Thyroid gland (tissue), 4 donors: ENCODE measurements at regions not wholly inside any gene's neighbourhood (a gene's known extent, or its start where the extent isn't known, plus 50 kb on each side); places are given as distances from the start of the nearest gene placed in this dataset.

Experiments
- CTCF ChIP-seq, 6 experiments: fragments of 200-600 bp in 3 of 6; fragments of 450-650 bp in 3 of 6; sonication (generic) in 3 of 6; IDR thresholded peaks; one replicate each; pipeline ENCODE4 v1.5.1; 2016 to 2019; ENCODE audit warnings: antibody characterized with exemption in 6 of 6, mild to moderate bottlenecking in 2 of 6, inconsistent platforms in 1 of 6, moderate library complexity in 1 of 6
- POLR2A ChIP-seq, 2 donors: fragments of 450-650 bp; IDR thresholded peaks; one replicate each; pipeline ENCODE4 v1.6.1; 2017; ENCODE audit warnings: antibody characterized with exemption in 2 of 2, mild to moderate bottlenecking in 2 of 2, moderate library complexity in 1 of 2

DNA sequence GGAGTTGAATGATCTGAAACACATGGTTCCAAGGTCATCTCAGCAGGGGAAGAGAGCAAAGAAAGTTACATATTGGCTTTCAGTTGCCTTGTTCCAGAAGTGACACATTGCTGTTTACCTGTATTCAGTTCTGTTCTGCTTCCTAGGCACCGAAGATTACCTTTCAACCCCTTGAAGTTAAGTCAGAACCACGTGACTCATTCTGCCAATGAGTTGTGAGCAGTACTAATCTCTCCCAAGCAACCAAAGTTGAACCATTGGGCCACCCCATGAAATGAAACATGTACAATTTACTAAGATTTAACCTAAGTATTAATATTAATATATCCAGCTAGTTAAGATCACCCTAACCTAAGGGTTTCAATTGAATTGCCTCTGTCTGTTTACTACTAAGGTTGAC is 439.2 kb upstream of the MAF start:
- TF ChIP-seq CTCF (IDR thresholded peaks at IDR 0.05) = no peak
- TF ChIP-seq POLR2A (IDR thresholded peaks at IDR 0.05) = no peak
